GM18498 (cell line): ENCODE measurements at regions not wholly inside any gene's neighbourhood (a gene's known extent, or its start where the extent isn't known, plus 50 kb on each side); places are given as distances from the start of the nearest gene placed in this dataset.

ENCODE experiments used
- ATAC-seq: cut with Tn5 transposase; IDR thresholded peaks from one replicate; pipeline ENCODE4 v1.9.1; 2021; ENCODE audit warnings: mild to moderate bottlenecking, moderate library complexity; ENCODE audit not compliant: unreplicated experiment

DNA sequence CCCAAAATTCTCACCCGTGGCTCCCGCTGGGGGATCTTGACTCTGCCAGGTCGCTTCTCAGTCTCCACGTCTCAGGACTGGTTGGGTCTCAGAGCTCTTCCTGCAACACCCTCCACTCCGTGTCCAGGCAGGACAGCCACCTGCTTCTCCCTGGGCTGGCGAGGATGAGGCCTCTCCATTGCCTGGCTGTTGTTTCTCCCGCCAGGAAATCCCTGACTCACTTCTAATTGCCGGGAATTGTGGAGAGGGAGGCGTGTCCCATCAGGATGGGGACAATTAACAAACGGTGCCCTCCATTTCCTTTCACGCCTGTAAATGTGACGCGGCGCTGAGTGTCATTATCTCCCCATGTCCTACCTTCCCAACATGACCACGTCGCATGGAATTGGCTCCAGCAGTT is 204.5 kb downstream of the RBFOX3 start:
- ATAC-seq: no peak

- ATAC-seq: no peak
Observed at GRCh38 chr17:79405823-79406222, 205.0 kb downstream of the RBFOX3 start.

- ATAC-seq: no peak
Observed at GRCh38 chr17:79404136-79404911, 206.5 kb downstream of the RBFOX3 start.

DNA sequence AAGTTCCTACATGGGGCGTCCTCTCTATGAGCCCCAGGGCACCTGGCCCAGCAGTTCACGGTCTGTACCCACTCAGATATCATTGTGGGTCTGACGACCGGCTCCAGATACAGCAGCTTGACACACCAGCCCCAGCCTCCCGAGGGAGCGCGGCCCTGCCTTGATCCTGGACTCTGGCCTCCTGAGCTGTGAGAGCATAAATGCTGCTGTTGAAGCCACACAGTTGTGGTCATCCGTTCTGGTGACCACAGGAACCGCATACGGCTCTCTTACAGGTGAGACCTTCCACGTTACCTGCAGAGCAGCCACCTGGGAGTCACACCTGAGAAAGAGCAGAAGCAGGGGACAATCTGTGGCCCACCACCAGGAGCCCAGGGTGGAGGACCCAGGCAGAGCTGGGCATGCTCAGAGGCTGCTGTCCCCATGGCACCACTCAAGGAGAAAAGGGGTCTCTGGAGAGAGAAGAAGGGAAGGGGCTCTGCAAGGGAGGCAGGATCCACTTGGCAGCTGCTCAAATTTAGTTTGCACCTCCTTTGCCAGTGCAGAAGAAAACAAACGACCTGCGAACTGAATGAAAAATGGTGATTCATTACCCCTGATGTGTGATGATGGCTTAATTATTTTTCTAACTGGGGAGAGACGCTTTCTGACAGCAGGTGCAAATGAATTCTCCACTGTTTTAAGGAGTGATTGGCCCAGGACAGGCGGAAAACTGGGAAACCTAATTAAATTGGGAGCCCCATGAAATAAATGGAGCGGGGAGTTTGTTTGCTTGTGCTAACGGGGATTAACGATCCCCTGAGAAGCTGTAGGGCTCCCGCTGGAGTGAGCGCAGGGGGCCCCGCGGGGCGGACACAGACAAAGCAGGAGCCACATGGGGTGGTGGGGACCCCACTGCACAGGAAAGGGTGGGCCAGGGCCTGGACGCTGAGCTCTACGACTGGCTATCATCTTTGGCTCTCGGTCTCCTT is 208.9 kb downstream of the RBFOX3 start:
- ATAC-seq: no peak

GRCh38 chr17:79400989-79401703 is 209.7 kb downstream of the RBFOX3 start:
- no peak for ATAC-seq

DNA sequence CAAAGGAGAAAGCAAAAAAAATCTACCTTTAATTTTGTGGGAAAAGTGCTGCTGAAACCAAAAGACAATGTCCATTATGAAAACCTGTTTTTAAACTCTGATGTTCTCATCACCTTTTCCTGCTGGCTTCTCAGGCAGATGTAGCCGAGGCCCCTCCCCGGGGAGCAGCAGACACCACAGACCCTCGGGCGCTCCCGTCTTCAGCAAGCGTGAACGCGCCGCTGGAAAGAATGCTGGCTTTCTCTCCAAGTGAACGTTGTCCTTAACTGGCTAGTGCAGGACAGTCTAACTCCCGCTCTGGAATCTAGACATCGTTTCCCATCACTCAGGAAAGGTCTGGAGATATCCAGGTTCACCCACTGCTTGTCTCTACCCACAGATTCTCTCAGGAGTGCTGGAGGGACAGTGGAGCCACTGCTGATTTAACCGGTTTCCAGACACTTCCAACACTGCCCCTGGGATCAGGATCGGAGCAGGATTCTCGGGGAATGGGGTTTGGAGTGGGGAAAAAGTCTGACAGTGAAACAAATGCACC is 211.2 kb downstream of the RBFOX3 start:
- no peak for ATAC-seq

- no peak for ATAC-seq
Observed at GRCh38 chr17:79398441-79398840, 212.4 kb downstream of the RBFOX3 start.

DNA sequence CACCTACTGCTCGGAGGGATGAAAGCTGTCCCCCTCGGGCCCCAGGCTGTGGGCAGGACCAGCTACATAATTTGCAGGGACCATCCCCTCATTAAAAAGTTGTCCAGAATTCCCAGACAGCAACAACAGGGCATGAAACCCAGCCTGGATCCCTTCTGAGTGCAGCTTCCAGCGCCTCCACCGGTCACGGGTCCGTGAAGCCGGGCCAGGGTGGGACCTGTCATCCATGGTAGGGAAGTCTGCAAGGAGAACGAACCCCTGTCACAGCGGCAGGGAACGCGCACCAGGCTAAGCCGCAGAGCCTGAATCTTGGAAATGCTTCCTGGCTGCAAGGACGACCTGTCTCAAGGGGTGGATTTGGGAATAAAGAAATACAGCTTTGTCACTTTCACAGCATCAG is 214.2 kb downstream of the RBFOX3 start:
- ATAC-seq: no peak

- ATAC-seq: no peak
Observed at GRCh38 chr17:79395545-79395944, 215.3 kb downstream of the RBFOX3 start.

GRCh38 chr17:79395066-79395465 is 215.8 kb downstream of the RBFOX3 start:
- no peak for ATAC-seq

GRCh38 chr17:79393358-79394052 is 217.3 kb downstream of the RBFOX3 start:
- ATAC-seq: no peak

DNA sequence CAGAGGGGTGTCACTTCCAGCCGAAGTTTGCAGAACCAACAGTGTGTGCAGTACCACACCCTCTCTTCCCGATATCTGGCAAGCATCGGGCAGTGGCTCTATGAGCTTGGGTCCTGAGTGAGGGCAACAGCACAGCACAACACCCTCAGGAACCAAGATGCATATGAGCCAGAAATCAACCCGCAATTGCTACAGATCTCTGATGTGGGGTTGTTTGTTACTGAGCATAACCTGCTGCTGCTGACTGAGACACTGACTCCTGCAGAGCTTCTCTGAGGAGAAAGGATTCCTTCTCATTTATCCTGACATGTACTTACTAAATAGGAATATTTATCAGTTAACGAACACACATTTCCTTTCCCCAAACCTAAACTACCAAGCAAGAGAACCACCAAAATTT is 218.3 kb downstream of the RBFOX3 start:
- ATAC-seq: no peak

GRCh38 chr17:79391376-79392233 is 219.2 kb downstream of the RBFOX3 start:
- ATAC-seq: no peak

GRCh38 chr17:79389896-79390295 is 221.0 kb downstream of the RBFOX3 start:
- ATAC-seq: no peak

DNA sequence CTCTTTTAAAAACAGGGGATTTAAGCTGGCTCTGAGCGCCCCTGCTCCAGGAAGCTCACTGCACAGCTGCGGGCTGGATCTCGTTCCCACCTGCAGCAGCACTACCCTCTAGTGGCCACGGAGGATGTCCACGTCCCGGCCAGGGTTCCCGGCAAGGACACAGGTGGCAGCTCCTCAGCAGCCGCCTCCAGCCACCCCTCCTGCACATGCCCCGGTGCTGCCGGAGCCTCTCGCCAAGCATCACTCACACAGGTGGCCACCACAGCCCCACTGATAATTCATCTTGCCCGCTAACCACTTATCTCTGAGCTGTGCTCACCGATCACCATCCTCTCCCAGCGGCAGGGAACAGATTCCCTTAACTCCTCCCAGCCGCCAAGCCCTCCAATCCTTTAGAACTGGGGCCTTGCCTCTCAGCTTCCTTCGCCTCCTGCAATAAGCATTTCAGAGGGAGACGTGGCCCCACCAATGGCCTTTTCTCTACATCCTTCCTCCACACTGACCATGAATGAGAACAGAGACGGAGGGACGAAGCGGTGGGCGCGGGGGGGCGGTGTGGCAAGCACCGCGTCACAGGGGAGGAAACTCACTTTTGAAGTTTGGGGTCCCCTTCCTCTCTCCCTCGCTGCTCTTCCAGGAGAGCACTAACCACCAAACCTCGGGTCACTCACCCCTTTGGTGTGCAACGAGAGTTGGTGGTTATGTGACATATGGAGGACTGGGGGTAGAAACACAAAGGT is 222.1 kb downstream of the RBFOX3 start:
- no peak for ATAC-seq

DNA sequence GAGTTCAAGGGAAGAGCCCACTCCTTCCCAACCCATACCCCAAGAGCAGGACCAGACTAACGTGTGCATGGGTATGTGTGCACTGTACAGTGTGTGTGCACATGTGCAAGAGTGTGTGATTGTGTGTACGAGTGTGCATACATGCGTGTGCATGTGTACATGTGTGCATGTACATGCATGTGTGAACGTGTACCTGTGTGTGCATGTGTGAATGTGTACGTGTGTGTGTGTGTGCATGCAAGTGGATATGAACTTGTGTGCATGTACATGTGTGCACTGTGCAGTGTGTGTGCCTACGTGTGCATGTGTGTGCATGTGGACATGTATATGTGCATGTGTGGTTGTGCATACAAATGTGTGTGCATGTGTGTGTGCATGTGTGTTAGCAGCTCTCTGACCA is 223.1 kb downstream of the RBFOX3 start:
- no peak for ATAC-seq

- no peak for ATAC-seq
Observed at GRCh38 chr17:79385962-79386563, 224.8 kb downstream of the RBFOX3 start.

GRCh38 chr17:79382313-79382712 is 228.5 kb downstream of the RBFOX3 start:
- ATAC-seq: no peak
